ENCODE measurements at regions not wholly inside any gene's neighbourhood (a gene's known extent, or its start where the extent isn't known, plus 50 kb on each side); places are given as distances from the start of the nearest gene placed in this dataset.

DNA sequence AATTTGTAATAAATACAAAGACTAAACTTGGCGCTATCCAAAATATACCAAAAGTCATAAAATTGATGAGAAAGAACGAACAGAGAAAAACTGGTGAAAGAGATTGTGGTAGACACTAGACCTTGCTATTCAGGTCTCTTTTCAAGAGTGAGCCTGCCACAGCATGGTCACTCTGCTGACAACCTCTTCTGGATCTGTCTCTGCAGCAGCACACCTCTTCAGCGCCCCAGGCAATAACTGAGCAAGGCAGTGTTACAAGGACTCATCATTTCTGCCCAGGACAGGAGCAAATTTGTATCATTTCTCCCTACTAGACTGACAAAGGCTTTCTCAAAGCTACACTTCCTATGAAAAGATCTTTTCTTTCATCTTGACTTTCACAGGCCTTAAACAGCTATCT is 976.0 kb downstream of the DNAJB9 start:
- TF ChIP-seq, protein P1, sequence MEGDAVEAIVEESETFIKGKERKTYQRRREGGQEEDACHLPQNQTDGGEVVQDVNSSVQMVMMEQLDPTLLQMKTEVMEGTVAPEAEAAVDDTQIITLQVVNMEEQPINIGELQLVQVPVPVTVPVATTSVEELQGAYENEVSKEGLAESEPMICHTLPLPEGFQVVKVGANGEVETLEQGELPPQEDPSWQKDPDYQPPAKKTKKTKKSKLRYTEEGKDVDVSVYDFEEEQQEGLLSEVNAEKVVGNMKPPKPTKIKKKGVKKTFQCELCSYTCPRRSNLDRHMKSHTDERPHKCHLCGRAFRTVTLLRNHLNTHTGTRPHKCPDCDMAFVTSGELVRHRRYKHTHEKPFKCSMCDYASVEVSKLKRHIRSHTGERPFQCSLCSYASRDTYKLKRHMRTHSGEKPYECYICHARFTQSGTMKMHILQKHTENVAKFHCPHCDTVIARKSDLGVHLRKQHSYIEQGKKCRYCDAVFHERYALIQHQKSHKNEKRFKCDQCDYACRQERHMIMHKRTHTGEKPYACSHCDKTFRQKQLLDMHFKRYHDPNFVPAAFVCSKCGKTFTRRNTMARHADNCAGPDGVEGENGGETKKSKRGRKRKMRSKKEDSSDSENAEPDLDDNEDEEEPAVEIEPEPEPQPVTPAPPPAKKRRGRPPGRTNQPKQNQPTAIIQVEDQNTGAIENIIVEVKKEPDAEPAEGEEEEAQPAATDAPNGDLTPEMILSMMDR (IDR thresholded peaks at IDR 0.05) = no peak
- H3K9me3 Mint-ChIP-seq (ENCODE audit: low read depth) = peaks cover 4% of the 10 kb centered on the region
- no peak for DNase-seq (ENCODE audit: low spot score)

DNA sequence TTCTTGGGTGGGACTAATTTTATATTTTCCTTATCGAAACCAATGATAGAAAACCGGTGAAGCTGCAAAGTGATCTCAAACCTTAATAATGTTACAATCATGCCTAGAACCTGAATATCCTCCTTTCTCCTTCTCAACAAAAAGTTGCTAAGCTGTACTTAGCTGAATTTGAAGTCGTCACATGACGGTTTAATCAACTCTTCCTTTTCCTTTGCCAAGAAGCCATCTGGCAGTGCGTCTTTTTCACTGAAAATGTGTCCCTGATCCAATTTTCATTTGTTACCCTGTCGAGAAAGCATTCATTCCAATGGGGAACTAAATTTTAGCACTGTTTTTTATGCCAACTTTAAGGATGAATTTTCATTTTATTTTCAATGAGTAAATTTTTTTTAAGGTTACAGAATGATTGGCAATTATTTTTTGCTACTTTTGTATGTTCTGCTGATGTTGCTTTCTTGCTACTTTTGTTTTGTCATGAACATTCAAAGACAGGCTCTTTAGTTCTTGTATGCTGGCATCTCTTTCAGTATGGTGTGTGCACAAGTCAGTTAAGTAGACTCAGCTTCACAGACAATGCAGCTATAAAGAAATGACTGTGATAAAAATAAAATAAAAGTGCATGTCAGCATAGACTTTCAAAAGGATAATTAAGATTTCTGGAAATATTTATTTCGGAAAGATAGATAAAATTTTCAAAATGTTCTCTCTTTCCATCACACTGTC is 980.0 kb downstream of the DNAJB9 start:
- no peak overlapping the region for H3K4me3 Mint-ChIP-seq (ENCODE audit: unreplicated experiment)
- peaks cover 8% of the 10 kb centered on the region for H3K9me3 Mint-ChIP-seq (ENCODE audit: low read depth)

More for the DNA sequence above, 976.0 kb downstream of the DNAJB9 start:
- Mint-ChIP-seq H3K4me1 (ENCODE audit: low read depth) (no peaks in the 10 kb centered on the region), H3K27ac (ENCODE audit: unreplicated experiment) (no peak overlapping the region), H3K4me3 (ENCODE audit: unreplicated experiment) (no peak overlapping the region), H3K36me3 (ENCODE audit: low read depth) (no peaks in the 10 kb centered on the region), H3K27me3 (ENCODE audit: low read depth) (no peaks in the 10 kb centered on the region)

DNA sequence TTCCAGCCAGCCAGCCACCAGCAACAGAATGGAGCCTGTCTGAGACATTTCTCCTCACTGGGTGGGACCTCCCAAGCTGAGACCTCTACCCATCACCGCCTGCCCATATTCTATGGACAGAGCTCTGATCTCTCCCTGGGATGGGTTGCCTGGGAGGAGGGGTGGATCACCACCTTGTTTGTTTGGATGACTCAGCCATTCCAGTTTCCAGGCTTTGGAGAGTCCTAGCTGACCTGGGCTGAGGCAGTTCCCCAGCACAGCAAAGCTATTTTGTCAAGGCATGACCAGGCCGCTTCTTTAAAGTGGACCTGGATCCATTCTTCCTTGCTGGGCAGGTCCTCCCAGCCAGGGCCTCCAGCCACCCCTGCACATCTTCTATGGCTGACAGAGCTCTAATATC is 982.3 kb downstream of the DNAJB9 start:
- no peaks in the 10 kb centered on the region for H3K27me3 Mint-ChIP-seq (ENCODE audit: low read depth)
- TF ChIP-seq, protein P1 (IDR thresholded peaks at IDR 0.05) = no peak
- peaks cover 4% of the 10 kb centered on the region for H3K36me3 Mint-ChIP-seq (ENCODE audit: low read depth)
- H3K27ac Mint-ChIP-seq (ENCODE audit: unreplicated experiment) = no peak overlapping the region
- no peak for DNase-seq (ENCODE audit: low spot score)
- H3K4me3 Mint-ChIP-seq (ENCODE audit: unreplicated experiment) = no peak overlapping the region
- no peaks in the 10 kb centered on the region for H3K4me1 Mint-ChIP-seq (ENCODE audit: low read depth)
- peaks cover 25% of the 10 kb centered on the region for H3K9me3 Mint-ChIP-seq (ENCODE audit: low read depth)

More for the DNA sequence above, 980.0 kb downstream of the DNAJB9 start:
- no peaks in the 10 kb centered on the region for H3K4me1 Mint-ChIP-seq (ENCODE audit: low read depth)
- TF ChIP-seq, protein P1 (IDR thresholded peaks at IDR 0.05) = no peak
- peaks cover 2% of the 10 kb centered on the region for H3K36me3 Mint-ChIP-seq (ENCODE audit: low read depth)
- H3K27ac Mint-ChIP-seq (ENCODE audit: unreplicated experiment) = no peak overlapping the region
- H3K27me3 Mint-ChIP-seq (ENCODE audit: low read depth) = no peaks in the 10 kb centered on the region
- no peak for DNase-seq (ENCODE audit: low spot score)

DNA sequence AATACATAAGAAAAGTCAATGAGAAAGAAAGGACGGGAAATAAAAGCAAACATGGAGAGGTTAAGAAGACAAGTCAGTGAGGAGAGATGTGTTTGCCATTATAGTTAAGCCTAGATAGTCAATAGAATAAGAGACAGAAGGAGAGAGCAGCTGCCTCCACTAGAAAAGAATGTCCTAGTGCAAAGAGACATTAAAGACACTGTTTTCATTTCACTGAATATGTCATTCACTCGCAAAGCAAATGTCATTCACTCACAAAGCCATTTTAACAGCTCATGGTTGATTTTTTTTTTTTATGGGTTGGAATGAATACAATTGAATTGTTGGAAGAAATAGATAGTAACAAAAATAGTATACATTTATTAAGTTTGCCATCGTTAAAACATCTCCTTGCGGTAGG is 1007.6 kb downstream of the DNAJB9 start:
- Mint-ChIP-seq H3K9me3 (ENCODE audit: low read depth) (no peaks in the 10 kb centered on the region), H3K27me3 (ENCODE audit: low read depth) (no peaks in the 10 kb centered on the region), H3K27ac (ENCODE audit: unreplicated experiment) (no peak overlapping the region), H3K4me3 (ENCODE audit: unreplicated experiment) (no peak overlapping the region), H3K4me1 (ENCODE audit: low read depth) (no peaks in the 10 kb centered on the region), H3K36me3 (ENCODE audit: low read depth) (no peaks in the 10 kb centered on the region)
- TF ChIP-seq, protein P1 (IDR thresholded peaks at IDR 0.05) = no peak
- no peak for DNase-seq (ENCODE audit: low spot score)

DNA sequence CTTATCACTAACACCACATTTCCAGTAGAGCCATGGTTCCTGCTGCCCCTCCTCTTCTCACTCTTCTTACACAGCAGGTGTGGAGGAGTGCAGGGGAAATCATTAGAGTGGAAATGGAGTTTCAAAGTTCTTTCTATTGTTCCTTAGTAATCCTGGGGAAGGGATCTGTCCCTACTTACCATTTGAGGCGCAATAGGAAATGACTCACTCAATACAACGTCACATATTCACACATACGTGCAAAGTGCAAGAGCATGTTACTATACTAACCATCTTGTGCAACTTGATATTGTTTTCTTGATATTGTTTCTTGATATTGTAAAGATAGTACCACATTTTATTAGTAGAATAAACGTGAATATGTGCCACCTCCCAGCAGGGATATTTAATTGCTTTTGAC is 1010.2 kb downstream of the DNAJB9 start:
- H3K27me3 Mint-ChIP-seq (ENCODE audit: low read depth) = no peaks in the 10 kb centered on the region
- DNase-seq (ENCODE audit: low spot score) = no peak
- H3K4me3 Mint-ChIP-seq (ENCODE audit: unreplicated experiment) = no peak overlapping the region
- no peak overlapping the region for H3K27ac Mint-ChIP-seq (ENCODE audit: unreplicated experiment)
- TF ChIP-seq, protein P1 (IDR thresholded peaks at IDR 0.05) = no peak
- H3K4me1 Mint-ChIP-seq (ENCODE audit: low read depth) = no peaks in the 10 kb centered on the region
- no peaks in the 10 kb centered on the region for H3K36me3 Mint-ChIP-seq (ENCODE audit: low read depth)
- H3K9me3 Mint-ChIP-seq (ENCODE audit: low read depth) = peaks cover 8% of the 10 kb centered on the region

All from chondrocyte (in vitro differentiated cells).